Heart right ventricle (tissue), 16 donors: ENCODE measurements at regions not wholly inside any gene's neighbourhood (a gene's known extent, or its start where the extent isn't known, plus 50 kb on each side); places are given as distances from the start of the nearest gene placed in this dataset.

Experiments
- ATAC-seq, 8 donors: fragments of 200-7000 bp; cut with Tn5 transposase; one replicate each; pipeline ENCODE4 v1.9.1; 2020; ENCODE audit warnings: mild to moderate bottlenecking in 8 of 8, moderate library complexity in 8 of 8, moderate number of reproducible peaks in 1 of 8
- DNase-seq, 2 donors: peaks; one replicate each; pipeline ENCODE4 v3.0.0-alpha.2; 2020
- H3K27ac ChIP-seq, 10 donors: fragments of 200-600 bp; sonication (generic) in 2 of 10; one replicate each; pipeline versions ENCODE4 v1.5.0 to v1.8.0; 2020 to 2022; ENCODE audit warnings: mild to moderate bottlenecking in 3 of 10
- H3K27me3 ChIP-seq, 7 donors: fragments of 200-600 bp; one replicate each; pipeline ENCODE4 v1.8.0; 2021 to 2022; ENCODE audit warnings: mild to moderate bottlenecking in 2 of 7
- H3K36me3 ChIP-seq, 9 donors: fragments of 200-600 bp; sonication (generic) in 1 of 9; one replicate each; pipeline versions ENCODE4 v1.5.0 to v1.8.0; 2020 to 2022; ENCODE audit warnings: mild to moderate bottlenecking in 2 of 9
- H3K4me1 ChIP-seq, 9 donors: fragments of 200-600 bp; sonication (generic) in 1 of 9; one replicate each; pipeline versions ENCODE4 v1.5.0 to v1.8.0; 2020 to 2022; ENCODE audit warnings: mild to moderate bottlenecking in 4 of 9
- H3K4me3 ChIP-seq, 10 donors: fragments of 200-600 bp; sonication (generic) in 2 of 10; one replicate each; pipeline versions ENCODE4 v1.5.0 to v1.8.0; 2020 to 2022; ENCODE audit warnings: mild to moderate bottlenecking in 7 of 10, moderate library complexity in 2 of 10
- H3K9me3 ChIP-seq, 11 donors: fragments of 200-600 bp in 10 of 11; sonication (generic) in 2 of 11; one replicate each; pipeline versions ENCODE4 v1.5.0 to v1.8.0; 2013 to 2022; ENCODE audit warnings: mild to moderate bottlenecking in 2 of 11, control low read depth in 1 of 11, moderate library complexity in 1 of 11
- WGBS, 2 donors: extraction: QIAGEN DNeasy Blood & Tissue Kit; methylation state at CpG; one replicate each; pipeline ENCODE4 v1.1.7; 2013; ENCODE audit warnings: inconsistent platforms in 1 of 2; 5-methylcytosine and 5-hydroxymethylcytosine counted together
- intact Hi-C, 10 donors: fragments of 100-400 bp; cut with DNase I; formaldehyde crosslinking; loops; one replicate each; pipeline versions ENCODE4 v1.11.1 to v1.14.2; 2022
- TF ChIP-seq, protein P1 (sequence below), 9 donors: fragments of 200-600 bp; sonication (generic) in 2 of 9; IDR thresholded peaks; one replicate each; pipeline versions ENCODE4 v1.5.0 to v1.8.0; 2021 to 2022; ENCODE audit warnings: antibody characterized with exemption in 9 of 9, mild to moderate bottlenecking in 5 of 9, moderate library complexity in 1 of 9
- donor health status: Arrhythmogenic right ventricular cardiomyopathy.
- donor health status: ischemic (EF 13 %, LVEDD 7.1; RV severe dilation, severe dysfunction).
- donor health status: healthy with polysubstance abuse.
- donor health status: DM: no; HTN: yes; CAD: no.
- donor health status: DM: no; HTN: no; CAD: no.
- donor health status: ischemic (EF 25% LVEDD 6.9; RV normal size, moderate dysfunction).
- donor health status: ischemic (EF 25% LVEDD 5.7; RV mildly dilated, moderate dysfunction).
- donor health status: healthy.
- donor health status: DM: yes; HTN: yes; CAD: no.
- donor health status: Ischemic cardiomyopathy.
- donor health status: ischemic (EF 35%, LVEDD 5.7; RV mildly dilated, moderate dysfunction).
- donor health status: nonischemic (EF 11% LVEDD 7.7; RV severe dilation, severe dysfunction).
- donor health status: DM: yes; HTN: yes; CAD: no.
- donor health status: PGD.
- donor health status: ischemic (EF 29% LVEDD 5.4; RV normal size, mild dysfunction).
- donor health status: nonischemic (EF 23%, LVEDD 6.1; RV moderate dilation, normal function).

GRCh38 chr4:14272206-14272605, 644.7 kb upstream of the BOD1L1 start:
- Histone ChIP-seq H3K4me1 (peaks cover 0 to 16% (median 0%) of the 10 kb centered on the region in 9 donors), H3K27ac (no peak overlapping the region), H3K9me3 (peaks cover 0 to 11% (median 0%) of the 10 kb centered on the region in 11 donors), H3K27me3 (no peaks in the 10 kb centered on the region), H3K4me3 (no peak overlapping the region), H3K36me3 (no peaks in the 10 kb centered on the region)
- intact Hi-C loops: no loop called here
- DNase-seq: no peak
- 62 to 65% methylated on average over 1 of the region's 1 CpG for WGBS, 2 donors
- TF ChIP-seq, protein P1, sequence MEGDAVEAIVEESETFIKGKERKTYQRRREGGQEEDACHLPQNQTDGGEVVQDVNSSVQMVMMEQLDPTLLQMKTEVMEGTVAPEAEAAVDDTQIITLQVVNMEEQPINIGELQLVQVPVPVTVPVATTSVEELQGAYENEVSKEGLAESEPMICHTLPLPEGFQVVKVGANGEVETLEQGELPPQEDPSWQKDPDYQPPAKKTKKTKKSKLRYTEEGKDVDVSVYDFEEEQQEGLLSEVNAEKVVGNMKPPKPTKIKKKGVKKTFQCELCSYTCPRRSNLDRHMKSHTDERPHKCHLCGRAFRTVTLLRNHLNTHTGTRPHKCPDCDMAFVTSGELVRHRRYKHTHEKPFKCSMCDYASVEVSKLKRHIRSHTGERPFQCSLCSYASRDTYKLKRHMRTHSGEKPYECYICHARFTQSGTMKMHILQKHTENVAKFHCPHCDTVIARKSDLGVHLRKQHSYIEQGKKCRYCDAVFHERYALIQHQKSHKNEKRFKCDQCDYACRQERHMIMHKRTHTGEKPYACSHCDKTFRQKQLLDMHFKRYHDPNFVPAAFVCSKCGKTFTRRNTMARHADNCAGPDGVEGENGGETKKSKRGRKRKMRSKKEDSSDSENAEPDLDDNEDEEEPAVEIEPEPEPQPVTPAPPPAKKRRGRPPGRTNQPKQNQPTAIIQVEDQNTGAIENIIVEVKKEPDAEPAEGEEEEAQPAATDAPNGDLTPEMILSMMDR (IDR thresholded peaks at IDR 0.05): no peak
- no peak for ATAC-seq

DNA sequence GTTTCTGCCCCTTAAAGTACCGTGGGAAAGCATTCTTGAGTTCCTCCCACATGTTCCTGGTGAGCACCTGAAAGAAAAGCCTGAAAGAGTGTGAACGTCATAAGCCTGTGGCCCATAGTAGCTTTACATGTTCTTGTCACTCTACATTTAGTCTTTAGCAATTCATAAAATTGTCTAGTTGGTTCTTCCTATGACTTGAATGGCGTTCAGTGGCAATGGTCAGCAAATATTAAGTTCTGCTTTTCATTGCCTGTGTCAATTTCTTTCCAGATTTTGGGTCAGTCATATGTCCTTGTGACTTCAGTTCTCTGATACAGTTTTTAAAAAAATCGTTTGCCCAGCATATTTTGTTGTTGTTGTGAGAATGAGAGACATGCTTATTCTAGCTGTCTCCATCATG, 650.0 kb upstream of the BOD1L1 start:
- Histone ChIP-seq H3K27ac (no peak overlapping the region), H3K4me1 (no peaks in the 10 kb centered on the region), H3K36me3 (no peaks in the 10 kb centered on the region), H3K9me3 (peaks cover 0 to 11% (median 0%) of the 10 kb centered on the region in 11 donors), H3K4me3 (no peak overlapping the region), H3K27me3 (no peaks in the 10 kb centered on the region)
- ATAC-seq (peak in 1 of 8 donors; percentile 11), DNase-seq (no peak)
- 65 to 71% methylated on average over 4 of the region's 4 CpGs for WGBS, 2 donors
- intact Hi-C loops: no loop called here
- TF ChIP-seq, protein P1 (IDR thresholded peaks at IDR 0.05): no peak

- ATAC-seq (no peak), DNase-seq (no peak)
- TF ChIP-seq, protein P1 (IDR thresholded peaks at IDR 0.05): no peak
- 14 to 34% methylated on average over 1 of the region's 1 CpG for WGBS, 2 donors
- intact Hi-C loops: no loop called here
- Histone ChIP-seq H3K4me1 (no peaks in the 10 kb centered on the region), H3K36me3 (no peaks in the 10 kb centered on the region), H3K27ac (no peak overlapping the region), H3K27me3 (no peaks in the 10 kb centered on the region), H3K4me3 (no peak overlapping the region), H3K9me3 (peaks cover 0 to 4% (median 0%) of the 10 kb centered on the region in 11 donors)
Measured at GRCh38 chr4:14280567-14280966, 653.0 kb upstream of the BOD1L1 start.

GRCh38 chr4:14284578-14284977, 657.1 kb upstream of the BOD1L1 start:
- TF ChIP-seq, protein P1 (IDR thresholded peaks at IDR 0.05): no peak
- intact Hi-C loops: no loop called here
- no peaks in the 10 kb centered on the region for H3K4me1 ChIP-seq
- H3K9me3 ChIP-seq: peaks cover 0 to 17% (median 0%) of the 10 kb centered on the region in 11 donors
- no peak overlapping the region for H3K4me3 ChIP-seq
- H3K27me3 ChIP-seq: no peaks in the 10 kb centered on the region
- H3K36me3 ChIP-seq: no peaks in the 10 kb centered on the region
- H3K27ac ChIP-seq: no peak overlapping the region
- DNase-seq (no peak), ATAC-seq (no peak)
